Sigmoid colon (tissue), 4 donors: ENCODE measurements at regions not wholly inside any gene's neighbourhood (a gene's known extent, or its start where the extent isn't known, plus 50 kb on each side); places are given as distances from the start of the nearest gene placed in this dataset.

ENCODE experiments used
- POLR2AphosphoS5 ChIP-seq, 4 donors: sonication (generic); formaldehyde crosslinking; IDR thresholded peaks; one replicate each; pipeline ENCODE4 v1.6.1; 2017; ENCODE audit warnings: antibody characterized with exemption in 4 of 4
- TF ChIP-seq, protein P1 (sequence below), 4 experiments: fragments of 450-650 bp in 3 of 4; fragments of 200-600 bp in 1 of 4; IDR thresholded peaks; one replicate each; pipeline ENCODE4 v1.5.1; 2016 to 2019; ENCODE audit warnings: antibody characterized with exemption in 4 of 4, mild to moderate bottlenecking in 3 of 4, moderate library complexity in 2 of 4

DNA sequence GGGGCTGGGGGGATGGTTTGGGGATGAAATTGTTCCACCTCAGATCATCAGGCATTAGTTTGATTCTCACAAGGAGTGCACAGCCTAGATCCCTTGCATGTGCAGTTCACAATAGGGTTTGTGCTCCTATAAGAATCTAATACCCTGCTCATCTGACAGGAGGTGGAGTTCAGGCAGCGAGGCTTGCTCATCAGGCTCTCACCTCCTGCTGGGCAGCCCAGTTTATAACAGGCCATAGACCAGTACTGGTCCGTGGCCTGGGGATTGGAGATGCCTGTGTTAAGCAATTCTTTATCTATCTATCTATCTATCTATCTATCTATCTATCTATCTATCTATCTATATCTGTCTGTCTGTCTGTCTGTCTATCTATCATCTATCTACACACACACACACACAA lies 525.3 kb upstream of the DAB1 start:
- TF ChIP-seq, protein P1, sequence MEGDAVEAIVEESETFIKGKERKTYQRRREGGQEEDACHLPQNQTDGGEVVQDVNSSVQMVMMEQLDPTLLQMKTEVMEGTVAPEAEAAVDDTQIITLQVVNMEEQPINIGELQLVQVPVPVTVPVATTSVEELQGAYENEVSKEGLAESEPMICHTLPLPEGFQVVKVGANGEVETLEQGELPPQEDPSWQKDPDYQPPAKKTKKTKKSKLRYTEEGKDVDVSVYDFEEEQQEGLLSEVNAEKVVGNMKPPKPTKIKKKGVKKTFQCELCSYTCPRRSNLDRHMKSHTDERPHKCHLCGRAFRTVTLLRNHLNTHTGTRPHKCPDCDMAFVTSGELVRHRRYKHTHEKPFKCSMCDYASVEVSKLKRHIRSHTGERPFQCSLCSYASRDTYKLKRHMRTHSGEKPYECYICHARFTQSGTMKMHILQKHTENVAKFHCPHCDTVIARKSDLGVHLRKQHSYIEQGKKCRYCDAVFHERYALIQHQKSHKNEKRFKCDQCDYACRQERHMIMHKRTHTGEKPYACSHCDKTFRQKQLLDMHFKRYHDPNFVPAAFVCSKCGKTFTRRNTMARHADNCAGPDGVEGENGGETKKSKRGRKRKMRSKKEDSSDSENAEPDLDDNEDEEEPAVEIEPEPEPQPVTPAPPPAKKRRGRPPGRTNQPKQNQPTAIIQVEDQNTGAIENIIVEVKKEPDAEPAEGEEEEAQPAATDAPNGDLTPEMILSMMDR (IDR thresholded peaks at IDR 0.05), result no peak
- TF ChIP-seq POLR2AphosphoS5 (IDR thresholded peaks at IDR 0.05), result no peak
